ENCODE measurements at regions not wholly inside any gene's neighbourhood (a gene's known extent, or its start where the extent isn't known, plus 50 kb on each side); places are given as distances from the start of the nearest gene placed in this dataset.

GRCh38 chr3:17964108-17964507, 221.7 kb upstream of the TBC1D5 start:
- TF ChIP-seq EZH2phosphoT487 (IDR thresholded peaks at IDR 0.05; ENCODE audit: insufficient read depth, low read depth) (no peak), EZH2 (IDR thresholded peaks at IDR 0.05; ENCODE audit: insufficient read depth, poor library complexity, severe bottlenecking) (no peak)
